K562 (cell line): ENCODE measurements at regions not wholly inside any gene's neighbourhood (a gene's known extent, or its start where the extent isn't known, plus 50 kb on each side); places are given as distances from the start of the nearest gene placed in this dataset.
A peak's percentile ranks its signal among the peaks of the same experiment; 100 is the strongest.

Source experiments
- CCAR2 ChIP-seq: fragments of 200-400 bp; formaldehyde crosslinking; IDR thresholded peaks from 2 replicates; pipeline ENCODE4 v1.6.1; 2017; ENCODE audit warnings: mild to moderate bottlenecking, low read depth, low read length
- CTBP1 ChIP-seq: fragments of 450-650 bp; IDR thresholded peaks from 2 replicates; pipeline ENCODE4 v1.6.1; 2016; ENCODE audit warnings: borderline replicate concordance
- GTF3C2 ChIP-seq: IDR thresholded peaks from 3 replicates; pipeline ENCODE4 v1.6.1; 2011; ENCODE audit warnings: borderline replicate concordance, mild to moderate bottlenecking, moderate library complexity; ENCODE audit not compliant: insufficient read length; ENCODE audit errors: extremely low read depth
- SOX6 ChIP-seq: fragments of 450-650 bp; IDR thresholded peaks from 2 replicates; pipeline ENCODE4 v1.6.1; 2014; ENCODE audit warnings: mild to moderate bottlenecking
- STAT5A ChIP-seq: IDR thresholded peaks from 2 replicates; pipeline ENCODE4 v1.6.1; 2012; ENCODE audit warnings: low read length, inconsistent platforms, borderline replicate concordance
- STAT5B ChIP-seq: fragments of 250-450 bp; sonication (Bioruptor Pico); IDR thresholded peaks from 2 replicates; pipeline ENCODE4 v1.8.0; 2021; ENCODE audit warnings: mild to moderate bottlenecking, inconsistent platforms
- ZNF347 ChIP-seq: fragments of 450-650 bp; formaldehyde crosslinking; IDR thresholded peaks from 2 replicates; pipeline ENCODE4 v1.4.0; 2020; ENCODE audit warnings: low read depth, mild to moderate bottlenecking, moderate library complexity
- ZNF717 ChIP-seq: fragments of 250-450 bp; sonication (Bioruptor Pico); IDR thresholded peaks from 2 replicates; pipeline ENCODE4 v1.5.0; 2021
- TF ChIP-seq, protein P1 (sequence below): sonication (generic); formaldehyde crosslinking; IDR thresholded peaks from 2 replicates; pipeline ENCODE4 v1.8.0; 2022; ENCODE audit warnings: mild to moderate bottlenecking, low read depth, missing genetic modification reagents
- TF ChIP-seq, protein P2 (sequence below), 2 experiments: fragments of 450-650 bp; IDR thresholded peaks; 2 replicates each; pipeline ENCODE4 v1.6.1; 2016
- TF ChIP-seq, protein P3 (sequence below), 2 experiments: fragments of 450-650 bp in 1 of 2; sonication (generic) in 1 of 2; formaldehyde crosslinking in 1 of 2; IDR thresholded peaks; 2 replicates each; pipeline versions ENCODE4 v1.7.1 to v1.9.0; 2016 to 2022; ENCODE audit warnings: inconsistent platforms in 1 of 2, mild to moderate bottlenecking in 1 of 2, missing genetic modification reagents in 1 of 2

- TF ChIP-seq, protein P1, sequence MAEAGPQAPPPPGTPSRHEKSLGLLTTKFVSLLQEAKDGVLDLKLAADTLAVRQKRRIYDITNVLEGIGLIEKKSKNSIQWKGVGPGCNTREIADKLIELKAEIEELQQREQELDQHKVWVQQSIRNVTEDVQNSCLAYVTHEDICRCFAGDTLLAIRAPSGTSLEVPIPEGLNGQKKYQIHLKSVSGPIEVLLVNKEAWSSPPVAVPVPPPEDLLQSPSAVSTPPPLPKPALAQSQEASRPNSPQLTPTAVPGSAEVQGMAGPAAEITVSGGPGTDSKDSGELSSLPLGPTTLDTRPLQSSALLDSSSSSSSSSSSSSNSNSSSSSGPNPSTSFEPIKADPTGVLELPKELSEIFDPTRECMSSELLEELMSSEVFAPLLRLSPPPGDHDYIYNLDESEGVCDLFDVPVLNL (CRISPR knock-in tag): no peak
- TF ChIP-seq STAT5B (CRISPR knock-in tag): no peak
- TF ChIP-seq, protein P2, sequence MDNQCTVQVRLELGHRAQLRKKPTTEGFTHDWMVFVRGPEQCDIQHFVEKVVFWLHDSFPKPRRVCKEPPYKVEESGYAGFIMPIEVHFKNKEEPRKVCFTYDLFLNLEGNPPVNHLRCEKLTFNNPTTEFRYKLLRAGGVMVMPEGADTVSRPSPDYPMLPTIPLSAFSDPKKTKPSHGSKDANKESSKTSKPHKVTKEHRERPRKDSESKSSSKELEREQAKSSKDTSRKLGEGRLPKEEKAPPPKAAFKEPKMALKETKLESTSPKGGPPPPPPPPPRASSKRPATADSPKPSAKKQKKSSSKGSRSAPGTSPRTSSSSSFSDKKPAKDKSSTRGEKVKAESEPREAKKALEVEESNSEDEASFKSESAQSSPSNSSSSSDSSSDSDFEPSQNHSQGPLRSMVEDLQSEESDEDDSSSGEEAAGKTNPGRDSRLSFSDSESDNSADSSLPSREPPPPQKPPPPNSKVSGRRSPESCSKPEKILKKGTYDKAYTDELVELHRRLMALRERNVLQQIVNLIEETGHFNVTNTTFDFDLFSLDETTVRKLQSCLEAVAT (IDR thresholded peaks at IDR 0.05): no peak
- no peak for TF ChIP-seq STAT5A
- TF ChIP-seq CCAR2: no peak
- TF ChIP-seq, protein P3, sequence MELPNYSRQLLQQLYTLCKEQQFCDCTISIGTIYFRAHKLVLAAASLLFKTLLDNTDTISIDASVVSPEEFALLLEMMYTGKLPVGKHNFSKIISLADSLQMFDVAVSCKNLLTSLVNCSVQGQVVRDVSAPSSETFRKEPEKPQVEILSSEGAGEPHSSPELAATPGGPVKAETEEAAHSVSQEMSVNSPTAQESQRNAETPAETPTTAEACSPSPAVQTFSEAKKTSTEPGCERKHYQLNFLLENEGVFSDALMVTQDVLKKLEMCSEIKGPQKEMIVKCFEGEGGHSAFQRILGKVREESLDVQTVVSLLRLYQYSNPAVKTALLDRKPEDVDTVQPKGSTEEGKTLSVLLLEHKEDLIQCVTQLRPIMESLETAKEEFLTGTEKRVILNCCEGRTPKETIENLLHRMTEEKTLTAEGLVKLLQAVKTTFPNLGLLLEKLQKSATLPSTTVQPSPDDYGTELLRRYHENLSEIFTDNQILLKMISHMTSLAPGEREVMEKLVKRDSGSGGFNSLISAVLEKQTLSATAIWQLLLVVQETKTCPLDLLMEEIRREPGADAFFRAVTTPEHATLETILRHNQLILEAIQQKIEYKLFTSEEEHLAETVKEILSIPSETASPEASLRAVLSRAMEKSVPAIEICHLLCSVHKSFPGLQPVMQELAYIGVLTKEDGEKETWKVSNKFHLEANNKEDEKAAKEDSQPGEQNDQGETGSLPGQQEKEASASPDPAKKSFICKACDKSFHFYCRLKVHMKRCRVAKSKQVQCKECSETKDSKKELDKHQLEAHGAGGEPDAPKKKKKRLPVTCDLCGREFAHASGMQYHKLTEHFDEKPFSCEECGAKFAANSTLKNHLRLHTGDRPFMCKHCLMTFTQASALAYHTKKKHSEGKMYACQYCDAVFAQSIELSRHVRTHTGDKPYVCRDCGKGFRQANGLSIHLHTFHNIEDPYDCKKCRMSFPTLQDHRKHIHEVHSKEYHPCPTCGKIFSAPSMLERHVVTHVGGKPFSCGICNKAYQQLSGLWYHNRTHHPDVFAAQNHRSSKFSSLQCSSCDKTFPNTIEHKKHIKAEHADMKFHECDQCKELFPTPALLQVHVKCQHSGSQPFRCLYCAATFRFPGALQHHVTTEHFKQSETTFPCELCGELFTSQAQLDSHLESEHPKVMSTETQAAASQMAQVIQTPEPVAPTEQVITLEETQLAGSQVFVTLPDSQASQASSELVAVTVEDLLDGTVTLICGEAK (IDR thresholded peaks at IDR 0.05): no peak
- TF ChIP-seq, protein P3 (CRISPR knock-in tag; IDR thresholded peaks at IDR 0.05): no peak
- no peak for TF ChIP-seq CTBP1
- TF ChIP-seq GTF3C2: no peak
- TF ChIP-seq ZNF347 (CRISPR knock-in tag): no peak
- peak; percentile 74 for TF ChIP-seq SOX6
- TF ChIP-seq ZNF717 (CRISPR knock-in tag): no peak
Observed at GRCh38 chr4:122539861-122540465, 80.9 kb downstream of the IL21 start (continued).
